ENCODE measurements at regions not wholly inside any gene's neighbourhood (a gene's known extent, or its start where the extent isn't known, plus 50 kb on each side); places are given as distances from the start of the nearest gene placed in this dataset.
"Not testable (repeated sequence)": the region's sequence is repeated elsewhere in the genome, so short reads cannot be mapped to it uniquely, and the experiment has no call there.

- DNase-seq, result no peak
Measured at GRCh38 chr13:44024167-44024845, 144.6 kb downstream of the LACC1 start.

DNA sequence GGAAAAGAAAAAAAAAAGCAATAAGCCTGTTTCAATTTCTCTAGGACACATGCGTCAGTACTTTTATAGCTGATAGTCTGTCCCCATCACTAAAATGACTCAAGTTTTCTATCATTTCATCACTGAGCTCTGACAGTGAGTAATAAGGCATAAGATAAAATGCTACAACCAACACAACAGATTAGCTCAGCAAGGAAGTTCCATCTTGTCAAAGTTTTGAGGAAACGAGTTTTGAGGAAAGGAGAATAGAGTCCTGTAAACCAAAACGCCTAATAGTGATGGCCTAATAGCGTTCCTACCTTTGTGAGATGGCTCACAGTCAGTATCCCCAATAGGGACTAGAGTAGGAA, 145.1 kb downstream of the LACC1 start:
- no peak for DNase-seq

DNA sequence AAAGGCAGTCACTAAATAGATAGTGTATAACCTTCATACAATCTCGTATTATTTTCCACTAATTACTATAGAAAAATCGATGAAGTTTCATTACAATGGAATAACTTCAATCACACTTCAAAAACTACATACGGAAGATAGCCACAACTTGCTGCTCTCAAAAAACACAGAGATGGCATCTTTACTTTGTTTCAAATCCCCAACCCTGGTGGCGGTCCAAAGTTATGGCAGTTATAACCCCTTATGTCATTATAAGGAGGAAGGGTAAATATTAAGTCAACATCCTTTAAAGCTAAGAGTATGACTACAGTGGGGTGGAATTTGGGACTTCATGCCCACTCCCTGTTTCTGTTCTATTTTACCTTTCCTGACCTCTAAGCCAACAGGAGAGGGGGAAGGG, 146.5 kb downstream of the LACC1 start:
- DNase-seq, result no peak

DNA sequence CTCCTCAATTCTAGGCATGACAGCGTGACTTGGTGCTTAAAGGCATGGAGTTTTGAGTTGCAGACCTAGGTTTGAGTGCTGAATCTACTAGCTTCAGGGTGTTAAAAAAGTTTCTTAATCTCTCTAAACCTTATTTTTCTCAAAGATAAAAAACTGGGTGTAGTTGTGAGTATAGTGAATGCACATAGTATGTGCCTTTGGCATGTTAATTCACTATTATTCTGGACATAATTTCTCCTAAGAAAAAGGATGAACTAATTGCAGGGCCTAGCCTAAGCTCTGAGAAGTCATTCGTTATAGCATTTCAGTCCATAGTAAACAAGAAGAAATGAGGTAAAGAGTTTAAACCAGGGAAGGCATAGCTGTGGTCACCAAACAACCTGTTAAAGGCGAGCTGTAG, 149.0 kb downstream of the LACC1 start:
- no peak for DNase-seq

GRCh38 chr13:44030615-44031014, 150.9 kb downstream of the LACC1 start:
- no peak for DNase-seq

- DNase-seq, result no peak
Measured at GRCh38 chr13:44031555-44031954, 151.9 kb downstream of the LACC1 start.

GRCh38 chr13:44032802-44033201, 153.1 kb downstream of the LACC1 start:
- no peak for DNase-seq

DNA sequence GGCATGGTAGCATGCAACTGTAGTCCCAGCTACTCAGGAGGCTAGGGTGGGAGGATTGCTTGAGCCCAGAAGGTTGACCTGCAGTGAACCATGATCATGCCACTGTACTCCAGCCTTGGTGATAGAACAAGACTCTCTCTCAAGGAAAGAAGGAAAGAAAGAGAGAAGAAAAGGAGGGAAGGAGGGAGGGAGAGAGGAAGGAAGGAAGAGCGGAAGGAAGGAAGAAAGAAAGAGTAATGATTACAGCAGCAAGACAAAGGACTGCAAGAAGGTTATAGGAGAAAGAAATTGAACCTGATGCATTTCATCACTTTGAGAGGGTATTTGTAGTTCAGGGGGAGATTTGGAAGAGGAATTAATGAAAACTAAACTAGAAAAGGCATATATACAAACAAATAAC, 155.7 kb downstream of the LACC1 start:
- no peak for DNase-seq

GRCh38 chr13:44040070-44040817, 160.5 kb downstream of the LACC1 start:
- DNase-seq, result no peak

DNA sequence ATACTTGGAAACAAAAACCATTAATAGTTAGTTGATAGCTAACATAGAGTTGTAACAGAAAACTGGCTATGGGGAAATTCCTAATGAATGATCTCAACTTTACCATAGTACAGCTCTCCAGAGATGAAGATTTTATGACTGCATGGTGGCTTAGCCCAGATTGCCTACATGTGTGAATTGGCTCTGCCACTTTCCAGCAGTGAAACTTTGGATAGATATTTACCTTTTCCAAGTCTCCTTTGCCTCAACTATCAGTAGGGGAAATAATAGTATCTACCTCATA, 161.1 kb downstream of the LACC1 start:
- DNase-seq, result no peak

DNA sequence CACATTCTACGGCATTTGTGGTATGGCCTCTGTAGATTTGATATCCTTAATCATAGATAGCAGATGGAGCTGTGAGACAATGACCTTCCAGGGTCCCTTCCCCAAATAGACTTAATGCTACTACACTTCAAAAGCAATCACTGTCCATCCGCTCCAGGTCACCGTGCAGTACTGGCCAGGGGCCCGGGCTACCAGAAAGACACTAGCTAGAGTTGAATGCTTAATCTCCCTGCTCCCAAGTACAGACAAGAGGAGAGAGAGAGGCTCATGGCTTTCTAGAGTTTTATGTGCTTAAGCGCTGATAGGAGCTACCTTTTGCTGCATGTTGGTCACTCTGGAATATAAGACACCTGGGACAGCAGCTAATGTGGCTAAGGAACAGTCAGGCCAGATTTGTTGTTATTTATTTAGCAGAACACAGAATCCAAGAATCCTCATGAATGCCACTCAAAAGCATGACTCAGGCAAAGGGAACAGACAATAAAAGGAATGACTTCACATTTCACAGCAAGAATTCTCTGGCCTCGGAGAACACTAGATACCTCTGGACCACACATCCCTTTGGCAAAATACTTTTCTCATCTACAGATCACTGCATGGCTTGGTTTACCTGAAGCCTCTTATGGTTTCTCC, 165.0 kb downstream of the LACC1 start:
- peak; percentile 46 for DNase-seq

GRCh38 chr13:44045180-44045562, 165.5 kb downstream of the LACC1 start:
- DNase-seq, result peak; percentile 53

GRCh38 chr13:44046428-44046827, 166.7 kb downstream of the LACC1 start:
- DNase-seq, result no peak

- no peak for DNase-seq
Measured at GRCh38 chr13:44048326-44048725, 168.6 kb downstream of the LACC1 start.

- no peak for DNase-seq
Measured at GRCh38 chr13:44049081-44049945, 169.6 kb downstream of the LACC1 start.

- DNase-seq, result peak; percentile 12
Measured at GRCh38 chr13:44050450-44051063, 170.9 kb downstream of the LACC1 start.

GRCh38 chr13:44051405-44051804, 171.7 kb downstream of the LACC1 start:
- DNase-seq, result no peak

- DNase-seq, result no peak
Measured at GRCh38 chr13:44051918-44052675, 172.4 kb downstream of the LACC1 start.

GRCh38 chr13:44052780-44053184, 173.1 kb downstream of the LACC1 start:
- peak; percentile 29 for DNase-seq

- DNase-seq, result no peak
Measured at GRCh38 chr13:44053208-44053607, 173.5 kb downstream of the LACC1 start.

DNA sequence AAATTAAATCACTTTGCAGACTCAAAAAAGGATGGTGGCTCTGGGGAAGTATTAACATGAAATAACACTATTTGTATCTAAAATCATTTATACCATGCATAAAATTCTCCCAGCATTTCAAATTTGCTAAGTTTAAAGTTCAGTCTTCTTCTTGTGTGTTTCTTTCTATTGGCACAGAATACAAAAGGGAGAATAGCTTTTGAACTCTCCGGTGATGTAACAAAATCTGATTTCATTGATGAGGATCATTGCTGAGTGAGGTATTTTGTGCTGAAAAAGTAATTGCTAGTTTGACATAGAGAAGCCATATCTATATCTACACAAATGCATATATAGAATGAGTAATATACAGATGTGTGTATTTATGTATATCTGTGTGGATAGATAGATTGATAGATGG, 174.8 kb downstream of the LACC1 start:
- DNase-seq, result no peak

DNA sequence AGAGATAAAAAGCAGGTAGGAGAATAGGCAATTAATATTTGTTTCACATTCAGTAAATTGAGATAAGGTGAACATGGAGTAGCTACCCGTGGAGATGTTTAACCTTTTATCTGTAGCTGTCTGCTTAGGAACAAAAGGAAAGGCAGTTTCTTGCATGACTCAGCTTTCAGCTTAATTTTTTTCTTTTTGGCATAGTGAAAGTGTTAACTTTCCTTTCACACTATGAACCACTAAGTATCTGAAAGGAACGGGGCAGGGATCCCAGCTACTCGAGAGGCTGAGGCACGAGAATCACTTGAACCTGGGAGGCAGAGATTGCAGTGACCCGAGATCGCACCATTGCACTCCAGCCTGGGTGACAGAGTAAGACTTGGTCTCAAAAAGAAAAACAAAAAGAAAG, 176.0 kb downstream of the LACC1 start:
- DNase-seq, result not testable (repeated sequence)
